ENCODE measurements at regions not wholly inside any gene's neighbourhood (a gene's known extent, or its start where the extent isn't known, plus 50 kb on each side); places are given as distances from the start of the nearest gene placed in this dataset.
"Not testable (repeated sequence)": the region's sequence is repeated elsewhere in the genome, so short reads cannot be mapped to it uniquely, and the experiment has no call there.

GRCh38 chr13:67437244-67437643 lies 207.1 kb upstream of the PCDH9 start:
- DNase-seq (ENCODE audit: low spot score), result no peak

GRCh38 chr13:67421475-67421874 lies 191.3 kb upstream of the PCDH9 start:
- DNase-seq (ENCODE audit: low spot score), result no peak

GRCh38 chr13:67416047-67416925 lies 186.2 kb upstream of the PCDH9 start:
- DNase-seq (ENCODE audit: low spot score), result peak; percentile 7

- no peak for DNase-seq (ENCODE audit: low spot score)
Observed at GRCh38 chr13:67410645-67411044, 180.5 kb upstream of the PCDH9 start.

GRCh38 chr13:67408798-67409197 lies 178.7 kb upstream of the PCDH9 start:
- DNase-seq (ENCODE audit: low spot score), result no peak

GRCh38 chr13:67402546-67402945 lies 172.4 kb upstream of the PCDH9 start:
- no peak for DNase-seq (ENCODE audit: low spot score)

- no peak for DNase-seq (ENCODE audit: low spot score)
Observed at GRCh38 chr13:67395577-67395976, 165.4 kb upstream of the PCDH9 start.

- no peak for DNase-seq (ENCODE audit: low spot score)
Observed at GRCh38 chr13:67392014-67392413, 161.9 kb upstream of the PCDH9 start.

GRCh38 chr13:67390462-67391086 lies 160.4 kb upstream of the PCDH9 start:
- no peak for DNase-seq (ENCODE audit: low spot score)

GRCh38 chr13:67389171-67389570 lies 159.0 kb upstream of the PCDH9 start:
- no peak for DNase-seq (ENCODE audit: low spot score)

- not testable (repeated sequence) for DNase-seq (ENCODE audit: low spot score)
Observed at GRCh38 chr13:67383109-67383757, 153.1 kb upstream of the PCDH9 start.

- no peak for DNase-seq (ENCODE audit: low spot score)
Observed at GRCh38 chr13:67377919-67378318, 147.8 kb upstream of the PCDH9 start.

GRCh38 chr13:67374391-67374790 lies 144.3 kb upstream of the PCDH9 start:
- DNase-seq (ENCODE audit: low spot score), result no peak

GRCh38 chr13:67372868-67373464 lies 142.8 kb upstream of the PCDH9 start:
- no peak for DNase-seq (ENCODE audit: low spot score)

- no peak for DNase-seq (ENCODE audit: low spot score)
Observed at GRCh38 chr13:67369895-67370660, 139.9 kb upstream of the PCDH9 start.

- no peak for DNase-seq (ENCODE audit: low spot score)
Observed at GRCh38 chr13:67367399-67367798, 137.3 kb upstream of the PCDH9 start.

GRCh38 chr13:67366533-67366932 lies 136.4 kb upstream of the PCDH9 start:
- peak; percentile 2 for DNase-seq (ENCODE audit: low spot score)

GRCh38 chr13:67355812-67356476 lies 125.8 kb upstream of the PCDH9 start:
- no peak for DNase-seq (ENCODE audit: low spot score)

GRCh38 chr13:67353941-67354340 lies 123.8 kb upstream of the PCDH9 start:
- no peak for DNase-seq (ENCODE audit: low spot score)

GRCh38 chr13:67353031-67353430 lies 122.9 kb upstream of the PCDH9 start:
- no peak for DNase-seq (ENCODE audit: low spot score)

GRCh38 chr13:67351909-67352308 lies 121.8 kb upstream of the PCDH9 start:
- DNase-seq (ENCODE audit: low spot score), result no peak

Measured in kidney capillary endothelial cell (primary cell).